Muscle of back (tissue), 3 donors: ENCODE measurements at regions not wholly inside any gene's neighbourhood (a gene's known extent, or its start where the extent isn't known, plus 50 kb on each side); places are given as distances from the start of the nearest gene placed in this dataset.
A peak's percentile ranks its signal among the peaks of the same experiment; 100 is the strongest.

Source experiments
- DNase-seq, 3 donors: peaks; one replicate each; pipeline versions ENCODE4 v3.0.0 to v3.0.0-alpha.2; 2013

DNA sequence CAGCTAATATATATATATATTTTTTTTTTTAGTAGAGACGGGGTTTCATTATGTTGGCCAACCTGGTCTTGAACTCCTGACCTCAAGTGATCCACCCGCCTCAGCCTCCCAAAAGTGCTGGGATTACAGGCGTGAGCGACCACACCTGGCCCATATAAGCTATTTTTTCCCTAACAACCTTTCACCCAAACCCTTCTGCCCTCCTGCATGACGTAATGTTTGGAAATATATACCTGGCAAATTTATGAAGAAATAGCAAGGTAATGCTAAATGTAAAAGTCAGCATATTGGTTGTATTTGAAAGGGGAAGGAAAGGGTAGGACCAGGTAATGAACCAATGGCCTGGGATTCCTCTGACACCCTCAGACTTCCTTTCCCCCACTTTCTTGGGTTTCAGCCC lies 325.5 kb upstream of the ARID1B start:
- DNase-seq, result no peak

DNA sequence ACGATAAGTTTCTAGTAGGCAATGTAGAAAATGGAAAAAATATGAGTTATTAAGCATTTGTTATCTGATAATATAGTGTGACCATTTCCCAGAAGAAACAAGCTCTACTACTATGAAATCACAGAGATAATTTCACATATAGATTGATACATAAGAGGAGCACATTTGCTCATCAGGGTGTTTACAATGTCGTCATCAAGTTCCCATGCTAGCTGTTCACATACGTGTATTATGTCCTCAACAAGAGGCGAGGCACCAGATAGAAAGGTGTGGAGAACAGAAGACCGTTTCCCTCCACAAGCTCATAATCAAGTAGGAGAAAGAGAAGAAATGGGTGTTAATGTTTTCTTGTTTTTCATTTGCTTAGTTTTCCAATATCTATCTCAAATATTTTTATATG lies 326.1 kb upstream of the ARID1B start:
- DNase-seq, result no peak

DNA sequence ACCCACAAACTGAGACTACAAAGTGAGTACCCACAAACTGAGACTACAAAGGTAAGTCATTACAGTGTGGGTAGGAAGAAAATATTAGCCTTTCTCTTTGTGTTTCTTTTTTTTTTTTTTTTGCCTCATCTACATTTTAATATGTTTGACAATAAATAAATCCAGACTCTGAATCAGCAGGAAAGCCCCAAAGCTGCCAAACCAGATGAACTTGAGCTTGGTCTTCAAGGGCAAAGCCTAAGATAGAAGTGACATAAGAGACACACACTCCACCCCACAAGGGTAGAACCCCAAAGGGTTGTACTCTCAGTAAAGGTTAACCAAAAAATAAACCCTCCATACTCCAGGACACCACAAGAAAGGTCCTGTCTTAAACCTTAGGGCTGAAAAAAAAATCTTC lies 326.8 kb upstream of the ARID1B start:
- DNase-seq, result no peak

DNA sequence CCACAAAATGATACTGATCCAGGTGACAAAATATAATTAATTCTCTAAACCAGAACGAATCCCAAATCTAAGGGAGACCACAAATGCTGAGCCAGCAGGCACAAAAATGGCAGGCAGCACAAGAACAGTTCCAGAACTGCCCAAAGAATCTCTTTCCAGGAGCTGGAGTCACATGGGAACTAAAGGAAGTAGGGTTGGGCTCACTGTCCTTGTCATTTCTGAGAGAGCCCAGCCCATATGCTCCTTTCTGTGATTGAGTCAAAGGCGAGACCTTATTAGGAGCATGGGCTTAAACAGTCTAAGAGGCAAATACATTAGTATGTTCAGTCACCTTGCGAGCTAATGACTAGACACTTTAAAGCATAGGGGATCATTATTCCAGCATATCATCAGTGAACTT lies 327.6 kb upstream of the ARID1B start:
- DNase-seq, result no peak

GRCh38 chr6:156449128-156449527 lies 328.1 kb upstream of the ARID1B start:
- no peak for DNase-seq

GRCh38 chr6:156448579-156448978 lies 328.6 kb upstream of the ARID1B start:
- DNase-seq, result no peak

DNA sequence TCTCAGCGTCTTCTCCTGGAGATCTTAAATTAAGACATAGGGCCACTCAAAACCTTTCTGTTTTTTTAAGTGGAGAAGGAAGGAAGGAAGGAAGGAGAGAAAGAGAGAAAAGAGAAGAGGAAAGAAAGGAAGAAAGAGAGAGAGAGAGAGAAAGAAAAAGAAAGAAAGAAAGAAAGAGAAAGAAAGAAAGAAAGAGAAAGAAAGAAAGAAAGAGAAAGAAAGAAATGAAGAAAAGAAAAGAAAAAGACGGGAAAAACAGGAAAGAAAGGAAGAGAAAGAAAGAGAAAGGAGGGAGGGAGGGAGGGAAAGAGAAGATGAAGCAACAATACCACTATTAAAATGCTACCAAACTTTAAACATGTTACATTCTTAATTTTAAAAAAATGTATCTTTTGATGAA lies 336.5 kb upstream of the ARID1B start:
- DNase-seq, result no peak

GRCh38 chr6:156438350-156438923 lies 338.7 kb upstream of the ARID1B start:
- no peak for DNase-seq

- DNase-seq, result no peak
Observed at GRCh38 chr6:156437121-156437879, 339.9 kb upstream of the ARID1B start.

DNA sequence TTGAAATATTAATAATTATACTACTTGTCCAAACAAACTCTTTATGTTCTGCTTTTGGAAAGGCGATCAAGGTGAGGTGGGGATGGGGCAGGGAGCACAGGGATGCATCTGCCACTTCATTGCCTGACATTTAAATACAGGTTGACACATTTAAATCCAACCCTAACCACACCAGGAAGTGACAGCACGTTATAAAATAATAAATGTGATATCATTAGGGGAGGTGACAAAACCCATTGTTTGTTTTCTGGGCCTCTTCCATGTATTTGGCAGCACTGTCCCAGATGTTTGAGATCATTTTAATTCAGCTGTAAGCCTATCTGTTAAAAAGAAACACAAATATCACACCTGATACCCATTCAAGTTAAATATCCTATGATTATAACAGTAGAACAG lies 342.4 kb upstream of the ARID1B start:
- no peak for DNase-seq

DNA sequence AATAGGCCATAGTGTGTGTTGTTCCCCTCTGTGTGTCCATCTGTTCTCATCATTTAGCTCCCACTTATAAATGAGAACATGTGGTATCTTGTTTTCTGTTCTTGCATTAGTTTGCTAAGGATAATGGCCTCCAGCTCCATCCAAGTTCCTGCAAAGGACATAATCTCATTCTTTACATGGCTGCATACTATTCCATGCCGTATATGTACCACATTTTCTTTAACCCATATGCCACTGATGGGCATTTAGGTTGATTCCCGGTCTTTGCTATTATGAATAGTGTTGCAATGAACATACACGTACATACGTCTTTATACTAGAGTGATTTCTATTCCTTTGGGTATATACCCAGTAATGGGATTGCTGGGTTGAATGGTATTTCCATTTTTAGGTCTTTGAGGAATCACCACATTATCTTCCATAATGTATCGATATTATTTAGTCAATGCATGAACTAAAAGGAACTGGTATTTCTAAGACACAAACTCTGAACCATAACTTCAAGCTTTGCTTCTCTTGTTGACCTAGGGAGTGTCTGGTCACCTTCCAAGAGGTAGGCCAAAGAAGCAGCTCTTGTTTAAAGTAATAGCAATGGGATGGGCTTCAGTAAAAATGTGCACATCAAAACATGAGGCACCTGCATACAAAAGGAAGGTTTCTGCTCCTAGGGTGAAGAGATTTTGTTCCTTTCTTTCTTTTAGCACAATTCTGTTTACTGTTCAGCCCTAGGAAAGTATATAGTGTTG lies 343.0 kb upstream of the ARID1B start:
- no peak for DNase-seq

DNA sequence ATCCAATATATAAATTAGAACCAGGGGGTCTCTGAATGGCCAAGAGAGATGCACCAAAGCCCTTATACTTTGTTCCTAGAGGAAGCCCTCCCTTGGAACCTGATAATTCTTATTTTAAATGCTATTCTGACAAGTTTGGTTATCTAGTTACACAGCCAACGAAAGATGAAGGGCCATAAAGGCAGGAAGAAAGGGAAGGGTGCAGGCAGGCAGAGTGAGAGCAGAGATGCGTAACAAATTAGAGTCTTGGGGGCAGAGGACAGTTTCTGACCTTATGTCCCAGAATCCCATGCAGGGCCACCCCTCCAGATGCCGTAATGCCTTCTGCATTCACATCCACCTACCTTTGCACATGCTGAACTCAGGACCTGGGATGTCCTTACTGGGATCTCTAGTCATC lies 344.6 kb upstream of the ARID1B start:
- DNase-seq, result no peak

DNA sequence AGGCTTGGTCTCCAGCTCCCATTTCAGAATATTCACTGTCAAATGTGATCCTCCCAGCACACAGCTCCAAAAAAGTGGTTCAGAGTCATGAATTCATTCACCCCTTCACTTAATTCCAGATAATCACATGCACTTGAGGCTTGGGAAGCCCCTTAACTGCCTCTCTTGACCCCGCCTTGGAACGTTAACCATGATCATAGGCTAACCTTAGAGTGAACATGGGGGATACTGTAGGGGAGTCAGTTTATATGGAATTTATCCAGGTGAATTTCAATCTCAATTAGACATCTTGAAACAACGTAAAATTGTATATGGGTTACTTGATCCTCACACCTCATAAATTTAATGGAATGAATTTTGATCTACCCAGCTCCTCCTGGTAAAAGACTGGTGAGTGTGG lies 346.8 kb upstream of the ARID1B start:
- no peak for DNase-seq

DNA sequence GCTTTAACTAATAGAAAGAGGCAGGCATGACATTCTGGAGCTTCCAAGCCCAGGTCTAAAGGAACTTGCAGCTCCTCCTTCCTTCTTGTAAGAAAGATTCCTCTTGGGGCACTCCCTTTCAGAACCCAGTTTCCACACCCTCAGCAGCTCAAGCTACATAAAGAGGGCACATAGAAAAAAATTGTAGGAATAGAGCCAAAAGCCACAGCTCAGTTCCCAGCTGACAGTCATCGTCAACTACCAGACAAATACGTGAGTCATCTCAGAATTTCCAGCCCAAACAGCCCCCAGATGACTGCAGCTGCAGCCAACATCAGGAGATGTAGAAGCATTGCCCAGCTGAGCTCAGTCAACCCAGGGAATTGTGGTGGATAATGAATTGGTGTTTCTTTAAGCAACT lies 349.8 kb upstream of the ARID1B start:
- peak in 1 of 3 donors; percentile 84 for DNase-seq

DNA sequence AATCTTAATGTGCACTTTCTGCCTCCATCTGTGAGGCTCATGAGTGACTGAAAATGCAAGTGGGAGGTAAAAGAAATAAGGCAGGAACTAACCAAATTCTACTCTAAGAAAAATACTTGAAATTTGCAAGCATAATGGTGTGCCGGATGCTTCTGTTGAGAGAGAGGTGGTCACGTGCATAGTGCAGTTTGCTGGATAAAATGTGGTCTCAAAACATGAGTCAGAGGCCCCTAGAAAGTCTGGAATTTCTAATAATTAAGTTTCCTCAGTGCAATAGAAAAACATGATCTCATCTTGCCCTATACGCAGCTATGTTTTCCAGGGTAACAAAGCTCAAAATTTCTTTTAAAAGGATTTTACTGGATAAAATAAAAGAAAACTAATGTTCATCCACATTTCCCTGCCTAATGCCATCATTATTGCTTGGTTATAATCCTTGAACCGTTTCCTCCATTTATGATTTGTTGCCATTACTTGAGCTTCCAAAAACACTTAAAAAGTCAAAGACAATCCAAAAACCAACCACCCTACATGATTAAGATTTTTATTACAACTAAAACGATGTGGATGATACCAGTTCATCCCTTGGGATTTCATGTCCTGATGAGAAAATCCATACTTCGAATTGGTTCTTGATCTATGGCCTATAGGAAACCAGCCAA lies 351.7 kb upstream of the ARID1B start:
- peak in 2 of 3 donors; percentile 15 to 82 for DNase-seq

GRCh38 chr6:156423829-156424228 lies 353.3 kb upstream of the ARID1B start:
- DNase-seq, result no peak

- DNase-seq, result no peak
Observed at GRCh38 chr6:156423075-156423474, 354.1 kb upstream of the ARID1B start.

DNA sequence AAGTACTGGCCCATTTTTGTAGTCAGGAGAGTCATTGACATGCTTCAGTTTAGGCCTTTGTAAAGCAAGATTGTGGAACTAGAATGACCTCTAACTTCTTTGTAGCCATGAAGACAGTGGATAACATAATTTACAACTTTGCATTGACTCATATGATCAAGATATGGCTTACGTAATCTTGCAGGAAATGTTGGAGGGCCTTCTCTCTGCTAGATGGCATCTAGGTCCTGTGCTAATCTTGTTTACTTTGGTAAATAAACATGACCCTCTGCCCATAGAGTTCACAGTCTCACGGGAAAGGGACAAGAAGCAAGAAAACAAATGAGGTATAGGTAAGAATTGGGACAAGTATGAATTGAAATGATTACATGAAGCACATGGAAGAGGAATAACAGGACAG lies 355.2 kb upstream of the ARID1B start:
- DNase-seq, result no peak

- DNase-seq, result peak in 1 of 3 donors; percentile 12
Observed at GRCh38 chr6:156421301-156421700, 355.9 kb upstream of the ARID1B start.

- peak in 1 of 3 donors; percentile 17 for DNase-seq
Observed at GRCh38 chr6:156420172-156420993, 356.8 kb upstream of the ARID1B start.

- DNase-seq, result no peak
Observed at GRCh38 chr6:156419594-156419993, 357.6 kb upstream of the ARID1B start.

DNA sequence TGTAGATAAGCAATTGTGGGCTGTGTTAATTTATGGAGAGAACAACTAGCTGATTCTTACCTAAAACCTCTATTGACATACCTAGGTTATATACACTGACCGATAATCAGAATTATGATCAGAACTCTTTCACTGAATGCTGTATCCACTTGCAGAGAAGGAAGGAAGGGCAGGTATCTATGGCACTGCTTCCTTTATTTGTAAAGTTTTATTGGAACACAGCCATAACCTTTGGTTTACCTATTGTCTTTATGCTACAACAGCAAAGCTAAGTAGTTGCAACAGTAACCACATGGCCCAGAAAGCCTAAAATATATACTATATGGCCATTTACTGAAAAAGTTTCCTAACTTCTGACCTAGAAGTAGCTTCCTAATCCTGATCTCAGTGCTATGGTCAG lies 358.9 kb upstream of the ARID1B start:
- no peak for DNase-seq
